Gastrocnemius medialis (tissue), 4 donors: ENCODE measurements at regions not wholly inside any gene's neighbourhood (a gene's known extent, or its start where the extent isn't known, plus 50 kb on each side); places are given as distances from the start of the nearest gene placed in this dataset.

Experiments used
- POLR2A ChIP-seq, 2 donors: fragments of 450-650 bp; IDR thresholded peaks; one replicate each; pipeline ENCODE4 v1.6.1; 2017; ENCODE audit warnings: antibody characterized with exemption in 2 of 2, mild to moderate bottlenecking in 2 of 2, moderate library complexity in 2 of 2
- TF ChIP-seq, protein P1 (sequence below), 5 experiments: fragments of 450-650 bp in 3 of 5; fragments of 200-600 bp in 2 of 5; sonication (generic) in 2 of 5; IDR thresholded peaks in 4 of 5; conservative IDR thresholded peaks in 1 of 5; 1 replicate in 4 of 5; 2 replicates in 1 of 5; pipeline ENCODE4 v1.5.1; 2016 to 2019; ENCODE audit warnings: antibody characterized with exemption in 5 of 5, mild to moderate bottlenecking in 3 of 5, moderate library complexity in 3 of 5

DNA sequence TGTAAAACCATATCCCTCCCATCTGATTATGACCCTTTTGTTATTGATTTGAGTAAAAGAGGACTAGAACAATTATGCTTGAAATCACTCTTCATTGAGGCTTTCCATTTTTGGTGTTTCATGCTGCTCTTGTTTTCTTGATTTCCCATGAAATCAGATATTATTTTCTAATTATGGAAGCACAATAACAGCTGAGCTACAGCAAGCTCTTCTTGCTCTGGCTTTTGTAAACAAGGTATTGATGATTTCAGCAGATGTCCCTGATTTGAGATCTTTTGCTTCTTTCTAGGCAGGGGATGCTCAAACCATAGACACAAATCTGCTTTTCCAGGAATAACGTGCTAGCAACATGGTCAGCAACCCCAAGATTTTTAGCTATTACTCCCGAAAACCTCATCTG lies 607.8 kb downstream of the NCAM2 start:
- TF ChIP-seq, protein P1, sequence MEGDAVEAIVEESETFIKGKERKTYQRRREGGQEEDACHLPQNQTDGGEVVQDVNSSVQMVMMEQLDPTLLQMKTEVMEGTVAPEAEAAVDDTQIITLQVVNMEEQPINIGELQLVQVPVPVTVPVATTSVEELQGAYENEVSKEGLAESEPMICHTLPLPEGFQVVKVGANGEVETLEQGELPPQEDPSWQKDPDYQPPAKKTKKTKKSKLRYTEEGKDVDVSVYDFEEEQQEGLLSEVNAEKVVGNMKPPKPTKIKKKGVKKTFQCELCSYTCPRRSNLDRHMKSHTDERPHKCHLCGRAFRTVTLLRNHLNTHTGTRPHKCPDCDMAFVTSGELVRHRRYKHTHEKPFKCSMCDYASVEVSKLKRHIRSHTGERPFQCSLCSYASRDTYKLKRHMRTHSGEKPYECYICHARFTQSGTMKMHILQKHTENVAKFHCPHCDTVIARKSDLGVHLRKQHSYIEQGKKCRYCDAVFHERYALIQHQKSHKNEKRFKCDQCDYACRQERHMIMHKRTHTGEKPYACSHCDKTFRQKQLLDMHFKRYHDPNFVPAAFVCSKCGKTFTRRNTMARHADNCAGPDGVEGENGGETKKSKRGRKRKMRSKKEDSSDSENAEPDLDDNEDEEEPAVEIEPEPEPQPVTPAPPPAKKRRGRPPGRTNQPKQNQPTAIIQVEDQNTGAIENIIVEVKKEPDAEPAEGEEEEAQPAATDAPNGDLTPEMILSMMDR (IDR thresholded peaks at IDR 0.05 in 4 of 5, conservative IDR thresholded peaks at IDR 0.05 in 1 of 5) = no peak
- TF ChIP-seq POLR2A (IDR thresholded peaks at IDR 0.05) = no peak
